ENCODE measurements at regions not wholly inside any gene's neighbourhood (a gene's known extent, or its start where the extent isn't known, plus 50 kb on each side); places are given as distances from the start of the nearest gene placed in this dataset.

DNA sequence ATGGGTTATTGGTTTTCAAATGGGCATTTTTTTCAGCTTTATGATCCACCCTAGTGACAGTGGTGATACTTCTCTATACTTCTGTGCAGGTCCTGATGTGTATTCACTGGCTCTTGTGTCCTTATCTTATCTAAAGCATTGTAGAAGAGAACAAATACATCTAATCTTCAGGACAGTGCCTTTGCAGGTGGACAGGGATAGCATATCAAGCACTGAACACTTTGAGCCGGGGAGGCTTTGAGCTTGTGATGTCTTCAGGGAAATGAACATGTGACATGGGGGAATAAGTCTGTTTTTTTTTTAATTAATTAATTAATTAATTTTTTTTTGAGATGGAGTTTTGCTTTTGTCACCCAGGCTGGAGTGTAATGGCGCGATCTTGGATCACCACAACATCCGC, 115.5 kb upstream of the KLF4 start:
- no peak overlapping the region for H3K9ac ChIP-seq (ENCODE audit: low read length)
- no peak overlapping the region for H3K4me3 ChIP-seq (ENCODE audit: low read length)
- H3K79me2 ChIP-seq (ENCODE audit: low read length) = no peaks in the 10 kb centered on the region
- no peaks in the 10 kb centered on the region for H3K36me3 ChIP-seq (replicated peaks; ENCODE audit: low read depth, low read length)
- no peaks in the 10 kb centered on the region for H3K9me3 ChIP-seq (ENCODE audit: insufficient read depth, low read length)
- H3K4me2 ChIP-seq (ENCODE audit: low read length) = no peak overlapping the region
- no peaks in the 10 kb centered on the region for H4K20me1 ChIP-seq (ENCODE audit: insufficient read depth, low read length)
- no peak for TF ChIP-seq EZH2phosphoT487 (IDR thresholded peaks at IDR 0.05; ENCODE audit: low read depth)
- TF ChIP-seq, protein P1, sequence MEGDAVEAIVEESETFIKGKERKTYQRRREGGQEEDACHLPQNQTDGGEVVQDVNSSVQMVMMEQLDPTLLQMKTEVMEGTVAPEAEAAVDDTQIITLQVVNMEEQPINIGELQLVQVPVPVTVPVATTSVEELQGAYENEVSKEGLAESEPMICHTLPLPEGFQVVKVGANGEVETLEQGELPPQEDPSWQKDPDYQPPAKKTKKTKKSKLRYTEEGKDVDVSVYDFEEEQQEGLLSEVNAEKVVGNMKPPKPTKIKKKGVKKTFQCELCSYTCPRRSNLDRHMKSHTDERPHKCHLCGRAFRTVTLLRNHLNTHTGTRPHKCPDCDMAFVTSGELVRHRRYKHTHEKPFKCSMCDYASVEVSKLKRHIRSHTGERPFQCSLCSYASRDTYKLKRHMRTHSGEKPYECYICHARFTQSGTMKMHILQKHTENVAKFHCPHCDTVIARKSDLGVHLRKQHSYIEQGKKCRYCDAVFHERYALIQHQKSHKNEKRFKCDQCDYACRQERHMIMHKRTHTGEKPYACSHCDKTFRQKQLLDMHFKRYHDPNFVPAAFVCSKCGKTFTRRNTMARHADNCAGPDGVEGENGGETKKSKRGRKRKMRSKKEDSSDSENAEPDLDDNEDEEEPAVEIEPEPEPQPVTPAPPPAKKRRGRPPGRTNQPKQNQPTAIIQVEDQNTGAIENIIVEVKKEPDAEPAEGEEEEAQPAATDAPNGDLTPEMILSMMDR (IDR thresholded peaks at IDR 0.05; ENCODE audit: low read depth, low read length) = no peak
- no peak overlapping the region for H2AFZ ChIP-seq (ENCODE audit: low read depth, low read length)
- H3K27ac ChIP-seq (ENCODE audit: low read length) = no peak overlapping the region
- peaks cover 7% of the 10 kb centered on the region for H3K27me3 ChIP-seq (ENCODE audit: low read depth, low read length)
- no peaks in the 10 kb centered on the region for H3K4me1 ChIP-seq (ENCODE audit: low read length)

DNA sequence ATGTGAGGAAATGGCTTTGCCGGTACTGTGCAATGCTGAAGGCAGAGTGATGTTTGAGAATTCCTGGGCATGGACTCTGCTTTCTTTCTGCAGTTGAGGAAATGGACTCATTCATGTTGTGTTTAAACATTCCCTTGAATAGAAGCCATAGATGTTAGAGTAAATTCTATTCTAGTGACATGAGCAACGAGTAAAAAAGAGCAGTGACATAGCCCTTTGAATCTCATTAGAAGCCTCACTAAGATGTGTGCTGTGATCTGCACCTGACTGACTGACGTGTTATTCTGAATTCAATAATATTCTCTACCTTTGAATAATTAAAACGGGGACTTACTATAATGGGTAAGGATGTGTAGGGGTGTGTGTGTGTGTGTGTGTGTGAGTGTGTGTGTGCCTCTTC, 113.7 kb upstream of the KLF4 start:
- Histone ChIP-seq H4K20me1 (ENCODE audit: insufficient read depth, low read length) (no peaks in the 10 kb centered on the region), H3K79me2 (ENCODE audit: low read length) (no peaks in the 10 kb centered on the region), H3K27me3 (ENCODE audit: low read depth, low read length) (peaks cover 3% of the 10 kb centered on the region; the same call in 1 of the 2 replicates), H3K9ac (ENCODE audit: low read length) (no peak overlapping the region), H3K4me2 (ENCODE audit: low read length) (no peak overlapping the region), H3K4me1 (ENCODE audit: low read length) (no peaks in the 10 kb centered on the region), H3K36me3 (replicated peaks; ENCODE audit: low read depth, low read length) (no peaks in the 10 kb centered on the region), H3K4me3 (ENCODE audit: low read length) (no peak overlapping the region), H2AFZ (ENCODE audit: low read depth, low read length) (no peak overlapping the region), H3K27ac (ENCODE audit: low read length) (no peak overlapping the region), H3K9me3 (ENCODE audit: insufficient read depth, low read length) (no peaks in the 10 kb centered on the region)
- TF ChIP-seq EZH2phosphoT487 (IDR thresholded peaks at IDR 0.05; ENCODE audit: low read depth) = no peak
- TF ChIP-seq, protein P1 (IDR thresholded peaks at IDR 0.05; ENCODE audit: low read depth, low read length) = no peak

DNA sequence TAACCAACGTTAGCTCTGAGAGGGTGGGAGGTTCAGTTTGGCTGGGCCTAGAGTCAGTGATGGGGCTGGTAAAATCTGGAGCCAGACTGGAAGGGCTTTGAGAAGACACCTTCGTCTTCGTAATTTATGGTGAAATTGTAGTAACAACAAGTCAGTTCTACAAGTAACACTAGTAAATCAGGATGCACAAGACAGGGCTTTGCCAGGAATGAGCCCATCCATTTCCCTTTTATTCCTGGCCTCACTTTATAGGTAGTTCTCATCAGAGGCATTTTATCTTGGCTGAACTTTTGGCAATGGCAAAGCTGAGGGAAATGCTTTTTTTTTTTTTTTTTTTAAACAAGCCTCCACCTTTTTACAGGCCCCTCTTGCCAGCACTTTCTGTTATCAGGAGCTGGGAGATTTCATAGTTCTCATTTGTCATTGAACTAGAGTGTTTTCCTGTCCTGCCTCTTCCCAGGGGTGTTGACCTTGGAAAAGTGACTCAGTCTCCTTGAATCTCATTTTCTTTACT, 110.5 kb upstream of the KLF4 start:
- no peaks in the 10 kb centered on the region for H3K36me3 ChIP-seq (replicated peaks; ENCODE audit: low read depth, low read length)
- H3K79me2 ChIP-seq (ENCODE audit: low read length) = no peaks in the 10 kb centered on the region
- H3K4me3 ChIP-seq (ENCODE audit: low read length) = no peak overlapping the region
- no peak overlapping the region for H2AFZ ChIP-seq (ENCODE audit: low read depth, low read length)
- H4K20me1 ChIP-seq (ENCODE audit: insufficient read depth, low read length) = no peaks in the 10 kb centered on the region
- H3K27me3 ChIP-seq (ENCODE audit: low read depth, low read length) = peaks cover 3% of the 10 kb centered on the region; the same call in 1 of the 2 replicates
- TF ChIP-seq, protein P1 (IDR thresholded peaks at IDR 0.05; ENCODE audit: low read depth, low read length) = no peak
- no peak for TF ChIP-seq EZH2phosphoT487 (IDR thresholded peaks at IDR 0.05; ENCODE audit: low read depth)
- no peaks in the 10 kb centered on the region for H3K4me1 ChIP-seq (ENCODE audit: low read length)
- no peaks in the 10 kb centered on the region for H3K9me3 ChIP-seq (ENCODE audit: insufficient read depth, low read length)
- H3K4me2 ChIP-seq (ENCODE audit: low read length) = no peak overlapping the region
- H3K9ac ChIP-seq (ENCODE audit: low read length) = no peak overlapping the region
- no peak overlapping the region for H3K27ac ChIP-seq (ENCODE audit: low read length)

DNA sequence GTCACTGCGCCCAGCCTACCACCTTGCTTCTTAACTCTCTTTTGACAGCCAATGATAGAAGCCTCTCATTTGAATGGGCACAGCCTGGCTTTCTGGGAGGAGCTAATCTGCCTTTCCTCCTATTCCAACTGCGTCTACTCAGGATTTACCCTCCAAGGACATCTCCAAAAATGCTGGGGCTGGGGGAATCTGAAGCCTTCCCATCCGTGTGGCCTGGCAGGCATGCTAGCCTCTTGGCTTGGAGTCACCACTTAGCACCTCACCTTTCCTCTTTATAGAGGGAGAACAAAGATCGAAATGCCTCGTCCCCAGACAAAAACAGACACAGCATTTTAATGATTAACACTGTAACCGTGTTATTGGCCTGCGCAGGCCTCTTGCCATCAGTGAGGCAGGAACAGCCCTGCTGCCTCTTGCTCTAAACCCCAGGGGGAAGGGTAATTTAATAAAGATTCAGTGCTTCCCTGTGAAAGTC, 108.2 kb upstream of the KLF4 start:
- no peak overlapping the region for H3K27ac ChIP-seq (ENCODE audit: low read length)
- H3K4me3 ChIP-seq (ENCODE audit: low read length) = no peak overlapping the region
- H3K4me2 ChIP-seq (ENCODE audit: low read length) = no peak overlapping the region

More for the DNA sequence above, 108.2 kb upstream of the KLF4 start:
- Histone ChIP-seq H4K20me1 (ENCODE audit: insufficient read depth, low read length) (no peaks in the 10 kb centered on the region), H3K36me3 (replicated peaks; ENCODE audit: low read depth, low read length) (no peaks in the 10 kb centered on the region), H3K9me3 (ENCODE audit: insufficient read depth, low read length) (no peaks in the 10 kb centered on the region), H3K79me2 (ENCODE audit: low read length) (no peaks in the 10 kb centered on the region), H3K27me3 (ENCODE audit: low read depth, low read length) (no peaks in the 10 kb centered on the region), H3K9ac (ENCODE audit: low read length) (no peak overlapping the region), H3K4me1 (ENCODE audit: low read length) (no peaks in the 10 kb centered on the region), H2AFZ (ENCODE audit: low read depth, low read length) (no peak overlapping the region)
- no peak for TF ChIP-seq EZH2phosphoT487 (IDR thresholded peaks at IDR 0.05; ENCODE audit: low read depth)
- TF ChIP-seq, protein P1 (IDR thresholded peaks at IDR 0.05; ENCODE audit: low read depth, low read length) = no peak
